ENCODE measurements at regions not wholly inside any gene's neighbourhood (a gene's known extent, or its start where the extent isn't known, plus 50 kb on each side); places are given as distances from the start of the nearest gene placed in this dataset.

- Histone ChIP-seq H3K9me2 (ENCODE audit: insufficient read depth, low read length) (no peaks in the 10 kb centered on the region), H3K4me3 (ENCODE audit: low read depth, low read length, poor library complexity, severe bottlenecking) (no peak overlapping the region), H3K9me3 (ENCODE audit: low read length) (no peaks in the 10 kb centered on the region), H3K36me3 (ENCODE audit: insufficient read depth, low read length) (no peaks in the 10 kb centered on the region), H3K4me1 (ENCODE audit: insufficient read depth, low read length, poor library complexity, severe bottlenecking) (no peaks in the 10 kb centered on the region), H3K79me2 (ENCODE audit: insufficient read depth, low read depth, low read length) (no peaks in the 10 kb centered on the region), H3K27ac (ENCODE audit: low read depth, low read length, poor library complexity, severe bottlenecking) (no peak overlapping the region), H2AFZ (ENCODE audit: low read length) (no peak overlapping the region), H4K20me1 (ENCODE audit: insufficient read depth, low read length) (no peaks in the 10 kb centered on the region), H3K4me2 (ENCODE audit: low read length) (no peak overlapping the region)
- POLR2A ChIA-PET, result interaction anchor here (0.9 to 1.2 kb wide), 4 partner anchors 8 to 145 kb away, joined by 3 to 4 read pairs (median 3); no protein-coding TSS in a partner anchor
- DNase-seq (ENCODE audit: low spot score), result no peak
- intact Hi-C loops (cut with micrococcal nuclease; ENCODE audit: unreplicated experiment), result no loop called here
- no peak for TF ChIP-seq EZH2phosphoT487 (IDR thresholded peaks at IDR 0.05; ENCODE audit: borderline replicate concordance, low read depth, low read length)
- no peak for TF ChIP-seq CTCF (conservative IDR thresholded peaks at IDR 0.05; ENCODE audit: low read length)
- CTCF ChIA-PET (ENCODE audit: unreplicated experiment), result no interaction called here
- no TSS peak for BruUV-seq (replicated peaks)
Measured at GRCh38 chr21:35357041-35357780, 308.1 kb upstream of the RUNX1 start.

- ChIA-PET POLR2A (interaction anchor here (0.5 to 0.9 kb wide), 4 partner anchors 100 to 679 kb away, joined by 3 to 4 read pairs (median 4); no protein-coding TSS in a partner anchor), CTCF (ENCODE audit: unreplicated experiment) (interaction anchor here (0.6 kb wide), 1 partner anchor 319 kb away, joined by 3 read pairs; no protein-coding TSS in a partner anchor)
- no peaks in the 10 kb centered on the region for H3K36me3 ChIP-seq (ENCODE audit: insufficient read depth, low read length)
- H2AFZ ChIP-seq (ENCODE audit: low read length), result no peak overlapping the region
- no peak for TF ChIP-seq EZH2phosphoT487 (IDR thresholded peaks at IDR 0.05; ENCODE audit: borderline replicate concordance, low read depth, low read length)
- no peak for TF ChIP-seq CTCF (conservative IDR thresholded peaks at IDR 0.05; ENCODE audit: low read length)
- no peak overlapping the region for H3K4me2 ChIP-seq (ENCODE audit: low read length)
- no peak for DNase-seq (ENCODE audit: low spot score)
- H3K27ac ChIP-seq (ENCODE audit: low read depth, low read length, poor library complexity, severe bottlenecking), result no peak overlapping the region
- no peaks in the 10 kb centered on the region for H3K79me2 ChIP-seq (ENCODE audit: insufficient read depth, low read depth, low read length)
- H3K4me1 ChIP-seq (ENCODE audit: insufficient read depth, low read length, poor library complexity, severe bottlenecking), result no peaks in the 10 kb centered on the region
- no TSS peak for BruUV-seq (replicated peaks)
- H3K9me3 ChIP-seq (ENCODE audit: low read length), result no peaks in the 10 kb centered on the region
- no peaks in the 10 kb centered on the region for H3K9me2 ChIP-seq (ENCODE audit: insufficient read depth, low read length)
- H4K20me1 ChIP-seq (ENCODE audit: insufficient read depth, low read length), result no peaks in the 10 kb centered on the region
- no peak overlapping the region for H3K4me3 ChIP-seq (ENCODE audit: low read depth, low read length, poor library complexity, severe bottlenecking)
- intact Hi-C loops (cut with micrococcal nuclease; ENCODE audit: unreplicated experiment), result no loop called here
Measured at GRCh38 chr21:35354078-35354477, 305.0 kb upstream of the RUNX1 start.

- no peaks in the 10 kb centered on the region for H3K79me2 ChIP-seq (ENCODE audit: insufficient read depth, low read depth, low read length)
- BruUV-seq (replicated peaks), result no TSS peak
- no peak overlapping the region for H2AFZ ChIP-seq (ENCODE audit: low read length)
- H3K4me3 ChIP-seq (ENCODE audit: low read depth, low read length, poor library complexity, severe bottlenecking), result no peak overlapping the region
- no peak overlapping the region for H3K4me2 ChIP-seq (ENCODE audit: low read length)
- H3K9me3 ChIP-seq (ENCODE audit: low read length), result no peaks in the 10 kb centered on the region
- intact Hi-C loops (cut with micrococcal nuclease; ENCODE audit: unreplicated experiment), result no loop called here
- TF ChIP-seq EZH2phosphoT487 (IDR thresholded peaks at IDR 0.05; ENCODE audit: borderline replicate concordance, low read depth, low read length), result no peak
- DNase-seq (ENCODE audit: low spot score), result no peak
- no peaks in the 10 kb centered on the region for H3K36me3 ChIP-seq (ENCODE audit: insufficient read depth, low read length)
- H3K9me2 ChIP-seq (ENCODE audit: insufficient read depth, low read length), result no peaks in the 10 kb centered on the region
- no peak overlapping the region for H3K27ac ChIP-seq (ENCODE audit: low read depth, low read length, poor library complexity, severe bottlenecking)
- H3K4me1 ChIP-seq (ENCODE audit: insufficient read depth, low read length, poor library complexity, severe bottlenecking), result no peaks in the 10 kb centered on the region
- H4K20me1 ChIP-seq (ENCODE audit: insufficient read depth, low read length), result no peaks in the 10 kb centered on the region
- POLR2A ChIA-PET, result interaction anchor here (0.9 to 1.2 kb wide), 2 partner anchors 8 to 19 kb away, joined by 3 read pairs; no protein-coding TSS in a partner anchor
- CTCF ChIA-PET (ENCODE audit: unreplicated experiment), result no interaction called here
Measured at GRCh38 chr21:35352793-35353192, 303.7 kb upstream of the RUNX1 start.

Data from OCI-LY7 (cell line).